Mesenchymal stem cell (in vitro differentiated cells and primary cell): ENCODE measurements at regions not wholly inside any gene's neighbourhood (a gene's known extent, or its start where the extent isn't known, plus 50 kb on each side); places are given as distances from the start of the nearest gene placed in this dataset.

ENCODE experiments used
- DNase-seq: peaks from one replicate; pipeline ENCODE4 v3.0.0-alpha.2; 2013
- H2AFZ ChIP-seq: one replicate; pipeline ENCODE4 v1.6.1; 2013; ENCODE audit warnings: low read depth, mild to moderate bottlenecking, control low read depth, inconsistent platforms, low read length, moderate library complexity
- H2AK5ac ChIP-seq: 2 replicates; pipeline ENCODE4 v1.6.1; 2013; ENCODE audit warnings: low read length, moderate library complexity, mild to moderate bottlenecking, inconsistent platforms; ENCODE audit not compliant: severe bottlenecking
- H2BK120ac ChIP-seq: one replicate; pipeline ENCODE4 v1.6.1; 2013; ENCODE audit warnings: low read depth, mild to moderate bottlenecking, inconsistent platforms, low read length, moderate library complexity
- H2BK12ac ChIP-seq, 2 experiments: one replicate each; pipeline ENCODE4 v1.6.1; 2013; ENCODE audit warnings: inconsistent platforms in 2 of 2, low read length in 2 of 2, mild to moderate bottlenecking in 2 of 2, moderate library complexity in 2 of 2, control low read depth in 1 of 2
- H2BK15ac ChIP-seq: one replicate; pipeline ENCODE4 v1.6.1; 2013; ENCODE audit warnings: mild to moderate bottlenecking, low read depth, inconsistent platforms; ENCODE audit not compliant: poor library complexity, severe bottlenecking
- H2BK5ac ChIP-seq: 2 replicates; pipeline ENCODE4 v1.6.1; 2013; ENCODE audit warnings: low read depth, mild to moderate bottlenecking, low read length, control low read depth, inconsistent platforms; ENCODE audit not compliant: poor library complexity, severe bottlenecking
- H3K14ac ChIP-seq, 2 experiments: one replicate each; pipeline ENCODE4 v1.6.1; 2013; ENCODE audit warnings: inconsistent platforms in 2 of 2, low read length in 2 of 2, control low read depth in 1 of 2, mild to moderate bottlenecking in 1 of 2, moderate library complexity in 1 of 2
- H3K18ac ChIP-seq, 2 experiments: one replicate each; pipeline ENCODE4 v1.6.1; 2013; ENCODE audit warnings: inconsistent platforms in 2 of 2, low read length in 2 of 2, control low read depth in 1 of 2, low read depth in 1 of 2, mild to moderate bottlenecking in 1 of 2
- H3K23ac ChIP-seq, 2 experiments: one replicate each; pipeline ENCODE4 v1.6.1; 2013; ENCODE audit warnings: inconsistent platforms in 2 of 2, low read length in 2 of 2, mild to moderate bottlenecking in 2 of 2, moderate library complexity in 2 of 2, control low read depth in 1 of 2
- H3K27ac ChIP-seq: 2 replicates; pipeline ENCODE4 v1.5.1; 2013; ENCODE audit warnings: mild to moderate bottlenecking, moderate library complexity, low read length, control low read depth, inconsistent platforms; ENCODE audit not compliant: poor library complexity, severe bottlenecking
- H3K27me3 ChIP-seq, 2 experiments: 2 replicates each; pipeline versions ENCODE4 v1.6.1 to v1.7.0; 2013; ENCODE audit warnings: low read length in 2 of 2, mild to moderate bottlenecking in 2 of 2, moderate library complexity in 2 of 2, control low read depth in 1 of 2, inconsistent platforms in 1 of 2; ENCODE audit not compliant: control insufficient read depth in 1 of 2, insufficient read depth in 1 of 2
- H3K36me3 ChIP-seq, 2 experiments: 2 replicates each; pipeline versions ENCODE4 v1.6.1 to v1.7.0; 2013; ENCODE audit warnings: low read length in 2 of 2, control low read depth in 1 of 2, inconsistent platforms in 1 of 2, low read depth in 1 of 2, mild to moderate bottlenecking in 1 of 2; ENCODE audit not compliant: insufficient read depth in 2 of 2, control insufficient read depth in 1 of 2
- H3K4ac ChIP-seq, 2 experiments: one replicate each; pipeline ENCODE4 v1.6.1; 2013; ENCODE audit warnings: inconsistent platforms in 2 of 2, low read length in 2 of 2, mild to moderate bottlenecking in 2 of 2, moderate library complexity in 2 of 2, control low read depth in 1 of 2, low read depth in 1 of 2
- H3K4me1 ChIP-seq: 2 replicates; pipeline ENCODE4 v1.6.1; 2013; ENCODE audit warnings: low read depth, low read length, control low read depth; ENCODE audit not compliant: control insufficient read depth, insufficient read depth
- H3K4me2 ChIP-seq: 2 replicates; pipeline ENCODE4 v1.6.1; 2013; ENCODE audit warnings: low read length, mild to moderate bottlenecking, inconsistent platforms; ENCODE audit not compliant: poor library complexity, severe bottlenecking
- H3K4me3 ChIP-seq, 2 experiments: 2 replicates each; pipeline versions ENCODE4 v1.5.1 to v1.7.0; 2013; ENCODE audit warnings: low read length in 2 of 2, mild to moderate bottlenecking in 2 of 2, control low read depth in 1 of 2, low read depth in 1 of 2; ENCODE audit not compliant: insufficient read depth in 1 of 2
- H3K79me1 ChIP-seq: replicated peaks from 2 replicates; pipeline ENCODE4 v1.6.1; 2013; ENCODE audit warnings: mild to moderate bottlenecking, control low read depth, low read length, inconsistent platforms; ENCODE audit not compliant: poor library complexity, severe bottlenecking
- H3K9ac ChIP-seq: 2 replicates; pipeline ENCODE4 v1.7.0; 2013; ENCODE audit warnings: mild to moderate bottlenecking, low read length, moderate library complexity
- H3K9me3 ChIP-seq: 2 replicates; pipeline ENCODE4 v1.7.0; 2013; ENCODE audit warnings: mild to moderate bottlenecking, low read length; ENCODE audit not compliant: control insufficient read depth
- H4K8ac ChIP-seq: one replicate; pipeline ENCODE4 v1.6.1; 2013; ENCODE audit warnings: inconsistent platforms, mild to moderate bottlenecking, low read length, moderate library complexity
- H4K91ac ChIP-seq: one replicate; pipeline ENCODE4 v1.6.1; 2013; ENCODE audit warnings: mild to moderate bottlenecking, low read length, inconsistent platforms
- WGBS: methylation state at CpG from one replicate; pipeline ENCODE4 v1.1.7; 2013; ENCODE audit warnings: mixed read lengths; 5-methylcytosine and 5-hydroxymethylcytosine counted together

DNA sequence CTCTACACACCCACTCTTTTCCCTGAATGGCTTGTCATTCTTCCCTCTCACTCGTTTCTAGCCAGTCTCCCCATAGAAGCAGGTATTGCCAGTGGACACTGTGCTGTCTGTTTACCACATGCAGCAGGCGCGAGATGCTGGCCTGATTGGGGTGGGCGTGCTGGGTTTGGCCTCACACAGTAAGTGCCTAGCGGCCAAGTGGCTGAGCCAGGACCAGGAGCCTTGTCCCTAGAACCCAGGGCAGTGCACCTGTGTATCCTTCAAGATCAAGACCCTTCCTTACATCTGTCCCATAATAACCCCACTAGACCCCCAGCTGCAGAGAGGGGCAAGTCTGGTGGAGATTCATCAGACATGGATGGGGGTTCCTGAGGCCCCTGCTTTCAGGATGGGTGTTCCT, 112.8 kb upstream of the IRX4 start:
- WGBS, result 72% methylated on average over 5 of the region's 5 CpGs
- H3K14ac ChIP-seq, result no peak overlapping the region
- no peak overlapping the region for H3K4ac ChIP-seq
- H3K23ac ChIP-seq, result no peak overlapping the region
- H2BK5ac ChIP-seq, result no peak overlapping the region
- H3K4me2 ChIP-seq, result no peak overlapping the region
- H2BK12ac ChIP-seq, result no peak overlapping the region
- H2AFZ ChIP-seq, result no peak overlapping the region
- peaks cover 0 to 10% of the 10 kb centered on the region in 2 experiments for H3K27me3 ChIP-seq
- H3K9me3 ChIP-seq, result peaks cover 9% of the 10 kb centered on the region
- no peak overlapping the region for H4K91ac ChIP-seq
- no peak overlapping the region for H4K8ac ChIP-seq
- no peak overlapping the region for H3K27ac ChIP-seq
- no peak overlapping the region for H2BK120ac ChIP-seq
- H3K9ac ChIP-seq, result no peak overlapping the region
- no peak overlapping the region for H2AK5ac ChIP-seq
- no peak for DNase-seq
- no peak overlapping the region for H2BK15ac ChIP-seq
- H3K36me3 ChIP-seq, result no peaks in the 10 kb centered on the region
- H3K4me1 ChIP-seq, result no peaks in the 10 kb centered on the region
- H3K18ac ChIP-seq, result no peak overlapping the region
- no peaks in the 10 kb centered on the region for H3K79me1 ChIP-seq
- no peak overlapping the region for H3K4me3 ChIP-seq

GRCh38 chr5:1987471-1987870, 104.7 kb upstream of the IRX4 start:
- H3K79me1 ChIP-seq, result no peaks in the 10 kb centered on the region
- no peak overlapping the region for H2BK5ac ChIP-seq
- H3K4me2 ChIP-seq, result no peak overlapping the region
- no peak overlapping the region for H2BK120ac ChIP-seq
- peaks cover 0 to 4% of the 10 kb centered on the region in 2 experiments for H3K27me3 ChIP-seq
- H3K9me3 ChIP-seq, result peaks cover 16% of the 10 kb centered on the region
- no peaks in the 10 kb centered on the region for H3K4me1 ChIP-seq
- no peak overlapping the region for H4K91ac ChIP-seq
- H2BK12ac ChIP-seq, result no peak overlapping the region
- H3K9ac ChIP-seq, result no peak overlapping the region
- H3K4ac ChIP-seq, result no peak overlapping the region
- H3K18ac ChIP-seq, result no peak overlapping the region
- 65% methylated on average over 5 of the region's 5 CpGs for WGBS
- H3K14ac ChIP-seq, result no peak overlapping the region
- no peak overlapping the region for H2AFZ ChIP-seq
- H4K8ac ChIP-seq, result no peak overlapping the region
- H2BK15ac ChIP-seq, result no peak overlapping the region
- no peaks in the 10 kb centered on the region for H3K36me3 ChIP-seq
- no peak for DNase-seq
- H3K27ac ChIP-seq, result no peak overlapping the region
- no peak overlapping the region for H3K4me3 ChIP-seq
- H3K23ac ChIP-seq, result no peak overlapping the region
- H2AK5ac ChIP-seq, result no peak overlapping the region

GRCh38 chr5:1985781-1986180, 103.1 kb upstream of the IRX4 start:
- Histone ChIP-seq H2AFZ (no peak overlapping the region), H2BK120ac (no peak overlapping the region), H3K27me3 (peaks cover 0 to 4% of the 10 kb centered on the region in 2 experiments), H2BK15ac (no peak overlapping the region), H3K18ac (no peak overlapping the region), H3K36me3 (no peaks in the 10 kb centered on the region), H3K4me1 (no peaks in the 10 kb centered on the region), H3K4me2 (no peak overlapping the region), H4K8ac (no peak overlapping the region), H3K23ac (no peak overlapping the region), H2BK5ac (no peak overlapping the region), H3K9ac (no peak overlapping the region), H3K14ac (no peak overlapping the region), H3K27ac (no peak overlapping the region), H3K4ac (no peak overlapping the region), H3K79me1 (no peaks in the 10 kb centered on the region), H2BK12ac (no peak overlapping the region), H3K4me3 (no peak overlapping the region), H3K9me3 (peaks cover 14% of the 10 kb centered on the region), H4K91ac (no peak overlapping the region), H2AK5ac (no peak overlapping the region)
- no peak for DNase-seq
- WGBS, result 64% methylated on average over 8 of the region's 9 CpGs

DNA sequence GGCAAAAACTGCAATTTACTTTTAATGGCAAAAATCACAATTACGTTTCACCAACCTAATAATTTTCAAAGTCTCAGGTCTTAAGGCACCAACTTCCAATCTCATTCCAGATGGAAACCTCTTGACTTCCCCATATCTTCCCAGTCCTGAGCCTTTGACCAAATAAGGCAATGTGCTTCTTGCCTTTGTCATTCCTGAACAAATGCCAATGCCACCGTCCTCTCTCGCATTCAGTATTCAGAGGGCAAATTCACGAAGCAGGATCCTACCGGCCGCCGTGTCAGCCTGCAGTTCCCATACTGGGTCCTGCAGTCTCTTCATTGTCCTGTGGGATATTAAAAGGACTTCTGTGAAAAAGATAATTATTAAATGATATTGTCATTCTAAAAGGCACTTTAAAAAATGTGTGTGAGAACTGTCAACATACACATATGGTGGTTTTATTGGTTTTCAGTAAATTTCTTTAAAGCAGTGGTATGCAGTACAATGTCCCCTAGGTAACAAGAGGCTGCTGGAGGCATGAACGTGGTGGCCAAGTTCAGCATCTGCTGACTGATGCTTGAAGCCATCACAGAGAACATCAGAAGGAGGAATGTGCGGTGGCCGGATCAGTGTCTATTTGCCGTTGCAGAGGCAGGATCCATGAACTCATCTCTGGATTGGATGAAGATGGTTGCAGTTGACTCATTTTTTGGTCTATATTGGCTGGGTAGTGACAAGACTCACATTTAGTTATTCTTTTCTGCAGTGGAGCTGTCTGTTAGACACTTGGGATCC, 101.4 kb upstream of the IRX4 start:
- Histone ChIP-seq H3K27me3 (peaks cover 0 to 4% of the 10 kb centered on the region in 2 experiments), H3K79me1 (no peaks in the 10 kb centered on the region), H2AFZ (no peak overlapping the region), H3K14ac (no peak overlapping the region), H2BK15ac (no peak overlapping the region), H4K91ac (no peak overlapping the region), H4K8ac (no peak overlapping the region), H2BK5ac (no peak overlapping the region), H3K4me2 (no peak overlapping the region), H3K4me3 (no peak overlapping the region), H2AK5ac (no peak overlapping the region), H3K9me3 (no peaks in the 10 kb centered on the region), H3K18ac (no peak overlapping the region), H3K27ac (no peak overlapping the region), H3K36me3 (no peaks in the 10 kb centered on the region), H2BK12ac (no peak overlapping the region), H3K9ac (no peak overlapping the region), H3K23ac (no peak overlapping the region), H3K4me1 (no peaks in the 10 kb centered on the region), H2BK120ac (no peak overlapping the region), H3K4ac (no peak overlapping the region)
- DNase-seq, result no peak
- WGBS, result 80% methylated on average over 11 of the region's 11 CpGs
